IMR-90 (cell line): ENCODE measurements at regions not wholly inside any gene's neighbourhood (a gene's known extent, or its start where the extent isn't known, plus 50 kb on each side); places are given as distances from the start of the nearest gene placed in this dataset.

ENCODE experiments used
- ATAC-seq: fragments of 200-7000 bp; cut with Tn5 transposase; 2 replicates; pipeline ENCODE4 v1.9.1; 2020; ENCODE audit warnings: low read depth, mild to moderate bottlenecking, moderate library complexity
- BruUV-seq: library from RNA; stranded (reverse); fragments of 400-500 nt; replicated peaks from 2 replicates; lab custom pipeline; 2021; lab: Mats Ljungman, UMichigan
- CTCF ChIA-PET: fragments of 300-600 bp; formaldehyde crosslinking; extraction: SDS; loops from one replicate; lab custom pipeline; 2021; ENCODE audit warnings: antibody characterized with exemption; lab: Yijun Ruan, JAX
- POLR2A ChIA-PET: fragments of 300-600 bp; sonication (Branson Sonifier 250); formaldehyde crosslinking; loops from one replicate; lab custom pipeline; 2022; ENCODE audit warnings: antibody characterized with exemption; ENCODE audit not compliant: unreplicated experiment; lab: Charles Lee
- DNase-seq: peaks from one replicate; pipeline ENCODE4 v3.0.0; 2013
- H2AFZ ChIP-seq: replicated peaks from 2 replicates; pipeline ENCODE3; 2013; ENCODE audit warnings: low read length, mild to moderate bottlenecking; ENCODE audit not compliant: poor library complexity
- H2AK5ac ChIP-seq: 2 replicates; pipeline ENCODE4 v1.6.1; 2013; ENCODE audit warnings: low read depth, low read length, inconsistent platforms
- H2AK9ac ChIP-seq: replicated peaks from 2 replicates; pipeline ENCODE3; 2013; ENCODE audit warnings: mild to moderate bottlenecking, low read depth, low read length, moderate library complexity; ENCODE audit not compliant: poor library complexity
- H2BK120ac ChIP-seq: 2 replicates; pipeline ENCODE4 v1.6.1; 2013; ENCODE audit warnings: low read depth, low read length, inconsistent platforms
- H2BK15ac ChIP-seq: 3 replicates; pipeline ENCODE4 v1.6.1; 2013; ENCODE audit warnings: low read depth, low read length, inconsistent platforms
- H2BK20ac ChIP-seq: 2 replicates; pipeline ENCODE4 v1.6.1; 2013; ENCODE audit warnings: low read depth, mild to moderate bottlenecking, inconsistent platforms, low read length, moderate library complexity
- H2BK5ac ChIP-seq: 2 replicates; pipeline ENCODE4 v1.6.1; 2013; ENCODE audit warnings: mild to moderate bottlenecking, low read depth, low read length, inconsistent platforms; ENCODE audit not compliant: poor library complexity, severe bottlenecking
- H3K14ac ChIP-seq: replicated peaks from 2 replicates; pipeline ENCODE4 v1.6.1; 2013; ENCODE audit warnings: low read depth, low read length, inconsistent platforms
- H3K18ac ChIP-seq: 2 replicates; pipeline ENCODE4 v1.6.1; 2013; ENCODE audit warnings: low read depth, low read length, control low read depth
- H3K23ac ChIP-seq: 2 replicates; pipeline ENCODE4 v1.6.1; 2013; ENCODE audit warnings: low read depth, low read length, inconsistent platforms
- H3K27ac ChIP-seq: 2 replicates; pipeline ENCODE4 v1.5.1; 2013; ENCODE audit warnings: mild to moderate bottlenecking, control low read depth, low read length; ENCODE audit not compliant: insufficient read depth
- H3K27me3 ChIP-seq: 2 replicates; pipeline ENCODE4 v1.6.1; 2013; ENCODE audit warnings: low read length; ENCODE audit not compliant: control insufficient read depth, insufficient read depth
- H3K36me3 ChIP-seq: 2 replicates; pipeline ENCODE4 v1.6.1; 2013; ENCODE audit warnings: low read length, mixed read lengths; ENCODE audit not compliant: control insufficient read depth, insufficient read depth
- H3K4ac ChIP-seq: 2 replicates; pipeline ENCODE4 v1.6.1; 2013; ENCODE audit warnings: low read depth, low read length, inconsistent platforms
- H3K4me1 ChIP-seq: 2 replicates; pipeline ENCODE4 v1.6.1; 2013; ENCODE audit warnings: low read length, mixed read lengths; ENCODE audit not compliant: control insufficient read depth, insufficient read depth
- H3K4me2 ChIP-seq: 2 replicates; pipeline ENCODE4 v1.6.1; 2013; ENCODE audit warnings: low read depth, mild to moderate bottlenecking, control low read depth, low read length, moderate library complexity
- H3K4me3 ChIP-seq: 2 replicates; pipeline ENCODE4 v1.5.1; 2013; ENCODE audit warnings: low read depth, mild to moderate bottlenecking, control low read depth, low read length, moderate library complexity; ENCODE audit not compliant: insufficient read depth
- H3K56ac ChIP-seq: 2 replicates; pipeline ENCODE4 v1.6.1; 2013; ENCODE audit warnings: low read length, inconsistent platforms; ENCODE audit not compliant: insufficient read depth; ENCODE audit errors: extremely low read depth
- H3K79me1 ChIP-seq, 2 experiments: 2 replicates each; pipeline ENCODE4 v1.6.1; 2013; ENCODE audit warnings: low read length in 2 of 2, inconsistent platforms in 1 of 2, low read depth in 1 of 2
- H3K9ac ChIP-seq: 2 replicates; pipeline ENCODE4 v1.6.1; 2013; ENCODE audit warnings: low read depth, low read length, control low read depth
- H3K9me1 ChIP-seq: 2 replicates; pipeline ENCODE4 v1.6.1; 2013; ENCODE audit warnings: low read length, inconsistent platforms; ENCODE audit not compliant: insufficient read depth
- H3K9me3 ChIP-seq: 2 replicates; pipeline ENCODE4 v1.6.1; 2013; ENCODE audit warnings: low read length; ENCODE audit not compliant: control insufficient read depth, insufficient read depth
- H4K20me1 ChIP-seq: 2 replicates; pipeline ENCODE4 v1.6.1; 2013; ENCODE audit warnings: low read length, inconsistent platforms; ENCODE audit not compliant: insufficient read depth
- H4K5ac ChIP-seq: 2 replicates; pipeline ENCODE4 v1.6.1; 2013; ENCODE audit warnings: mild to moderate bottlenecking, low read depth, low read length, control low read depth
- H4K8ac ChIP-seq, 2 experiments: 2 replicates each; pipeline ENCODE4 v1.6.1; 2013; ENCODE audit warnings: low read depth in 2 of 2, low read length in 2 of 2, control low read depth in 1 of 2, inconsistent platforms in 1 of 2
- H4K91ac ChIP-seq: 2 replicates; pipeline ENCODE4 v1.6.1; 2013; ENCODE audit warnings: low read depth, low read length, inconsistent platforms; ENCODE audit not compliant: insufficient read depth
- BHLHE40 ChIP-seq: fragments of 150-350 bp; IDR thresholded peaks from 2 replicates; pipeline ENCODE4 v1.6.1; 2016; ENCODE audit warnings: mild to moderate bottlenecking, low read depth, low read length
- CEBPB ChIP-seq: IDR thresholded peaks from 2 replicates; pipeline ENCODE4 v1.6.1; 2012; ENCODE audit warnings: low read depth, low read length, improper control_type of control experiment
- CHD1 ChIP-seq: IDR thresholded peaks from 2 replicates; pipeline ENCODE4 v1.6.1; 2012; ENCODE audit warnings: low read depth, low read length, improper control_type of control experiment
- ELK1 ChIP-seq: fragments of 150-350 bp; IDR thresholded peaks from 2 replicates; pipeline ENCODE4 v1.6.1; 2016; ENCODE audit warnings: low read depth, mild to moderate bottlenecking, low read length, moderate library complexity, borderline replicate concordance
- FOS ChIP-seq: fragments of 150-350 bp; IDR thresholded peaks from 2 replicates; pipeline ENCODE4 v1.6.1; 2016; ENCODE audit warnings: low read depth, low read length
- MAFK ChIP-seq: IDR thresholded peaks from 2 replicates; pipeline ENCODE4 v1.6.1; 2012; ENCODE audit warnings: low read depth, low read length, improper control_type of control experiment
- MAZ ChIP-seq: IDR thresholded peaks from 2 replicates; pipeline ENCODE4 v1.6.1; 2012; ENCODE audit warnings: low read depth, mild to moderate bottlenecking, low read length, improper control_type of control experiment, moderate library complexity, borderline replicate concordance
- MXI1 ChIP-seq: IDR thresholded peaks from 2 replicates; pipeline ENCODE4 v1.6.1; 2012; ENCODE audit warnings: low read depth, mild to moderate bottlenecking, low read length, moderate library complexity, borderline replicate concordance
- NFE2L2 ChIP-seq: fragments of 150-350 bp; IDR thresholded peaks from 2 replicates; pipeline ENCODE4 v1.6.1; 2016; ENCODE audit warnings: low read depth, mild to moderate bottlenecking, low read length
- POLR2A ChIP-seq: IDR thresholded peaks from 2 replicates; pipeline ENCODE4 v1.6.1; 2012; ENCODE audit warnings: mild to moderate bottlenecking, low read depth, low read length
- RAD21 ChIP-seq: IDR thresholded peaks from 2 replicates; pipeline ENCODE4 v1.6.1; 2012; ENCODE audit warnings: low read length, improper control_type of control experiment
- RCOR1 ChIP-seq: IDR thresholded peaks from 2 replicates; pipeline ENCODE4 v1.6.1; 2012; ENCODE audit warnings: mild to moderate bottlenecking, low read length, improper control_type of control experiment; ENCODE audit not compliant: insufficient replicate concordance
- RFX5 ChIP-seq: IDR thresholded peaks from 2 replicates; pipeline ENCODE4 v1.8.0; 2012; ENCODE audit warnings: low read depth, mild to moderate bottlenecking, low read length, moderate library complexity
- SMC3 ChIP-seq: fragments of 150-350 bp; IDR thresholded peaks from 2 replicates; pipeline ENCODE4 v1.6.1; 2016; ENCODE audit warnings: low read depth, mild to moderate bottlenecking, antibody characterized with exemption, low read length, moderate library complexity
- USF2 ChIP-seq: fragments of 150-350 bp; IDR thresholded peaks from 2 replicates; pipeline ENCODE4 v1.6.1; 2017; ENCODE audit warnings: mild to moderate bottlenecking, antibody characterized with exemption, low read length, low read depth
- WGBS, 2 experiments: methylation state at CpG; one replicate each; pipeline versions ENCODE4 v1.1.5 to v1.1.7; 2013; ENCODE audit warnings: missing lambda C conversion rate in 2 of 2; ENCODE audit not compliant: insufficient read length in 1 of 2; ENCODE audit errors: extremely low coverage in 2 of 2; 5-methylcytosine and 5-hydroxymethylcytosine counted together
- dilution Hi-C: fragments of 300-500 bp; cut with HindIII; formaldehyde crosslinking; loops from one replicate; pipeline ENCODE4 v1.14.3; 2018; ENCODE audit warnings: low sequenced_read_pairs; ENCODE audit not compliant: unreplicated experiment
- in situ Hi-C: fragments of 300-500 bp; cut with MboI; formaldehyde crosslinking; loops from 3 replicates; pipeline ENCODE4 v1.14.3; 2019; ENCODE audit warnings: low sequenced_read_pairs, inconsistent platforms, mixed read lengths
- intact Hi-C: fragments of 100-400 bp; cut with micrococcal nuclease; formaldehyde crosslinking; loops from 2 replicates; pipeline ENCODE4 v1.10.0; 2022

- CTCF ChIA-PET, result interaction anchor here (0.6 kb wide), 1 partner anchor 1804 kb away, joined by 3 read pairs; no protein-coding TSS in a partner anchor
- TF ChIP-seq CHD1 (no peak), RCOR1 (no peak), ELK1 (no peak), CEBPB (no peak), RAD21 (no peak), SMC3 (no peak), MAFK (no peak), MAZ (no peak), POLR2A (no peak), FOS (no peak), NFE2L2 (no peak), MXI1 (no peak), RFX5 (no peak), BHLHE40 (no peak), USF2 (no peak)
Measured at GRCh38 chr16:86403541-86404163, 106.7 kb upstream of the FOXF1 start.

More at GRCh38 chr16:86403541-86404163, 106.7 kb upstream of the FOXF1 start:
- Histone ChIP-seq H3K36me3 (no peaks in the 10 kb centered on the region), H3K23ac (no peak overlapping the region), H4K8ac (peak overlapping the region in 1 of 2 experiments; percentile 59; a peak in 2 of 4 replicates), H2BK15ac (peak overlapping the region; percentile 81; the same call in 2 of the 3 replicates), H2AFZ (no peak overlapping the region), H3K9me3 (no peaks in the 10 kb centered on the region), H3K9me1 (peaks cover 26% of the 10 kb centered on the region), H3K4ac (peak overlapping the region; percentile 78), H4K20me1 (no peaks in the 10 kb centered on the region), H3K14ac (peak overlapping the region; percentile 86), H3K18ac (peak overlapping the region; percentile 63; the same call in 1 of the 2 replicates), H4K5ac (peak overlapping the region; percentile 36; the same call in 1 of the 2 replicates), H3K4me2 (no peak overlapping the region), H3K27me3 (no peaks in the 10 kb centered on the region), H3K4me3 (no peak overlapping the region), H2AK9ac (no peak overlapping the region), H3K27ac (no peak overlapping the region), H2AK5ac (peak overlapping the region; percentile 55), H3K9ac (no peak overlapping the region), H4K91ac (peak overlapping the region; percentile 71), H2BK120ac (peak overlapping the region; percentile 86), H2BK5ac (peak overlapping the region; percentile 23), H3K4me1 (peaks cover 23% of the 10 kb centered on the region), H3K56ac (no peak overlapping the region), H3K79me1 (peaks cover 0 to 25% of the 10 kb centered on the region in 2 experiments; a peak in 2 of 4 replicates), H2BK20ac (peak overlapping the region; percentile 89)
- no peak for ATAC-seq
- in situ Hi-C loops, result no loop called here
- 70% methylated on average over 3 of the region's 8 CpGs; no CpG with 5 or more reads in 1 of the 2 experiments for WGBS, 2 experiments
- POLR2A ChIA-PET, result interaction anchor here (0.6 kb wide), 1 partner anchor 63 kb away, joined by 12 read pairs; no protein-coding TSS in a partner anchor
- BruUV-seq, result no TSS peak
- dilution Hi-C loops, result no loop called here
- no peak for DNase-seq
- intact Hi-C loops, result no loop called here
